A673 (cell line): ENCODE measurements at regions not wholly inside any gene's neighbourhood (a gene's known extent, or its start where the extent isn't known, plus 50 kb on each side); places are given as distances from the start of the nearest gene placed in this dataset.

Experiments
- EZH2 ChIP-seq: fragments of 200-600 bp; sonication (generic); IDR thresholded peaks from 2 replicates; pipeline ENCODE4 v1.6.1; 2017; ENCODE audit warnings: borderline replicate concordance, low read depth, mild to moderate bottlenecking, mixed read lengths, antibody characterized with exemption, low read length; ENCODE audit not compliant: poor library complexity, severe bottlenecking
- TF ChIP-seq, protein P1 (sequence below): fragments of 300-800, 200-600 bp; sonication (generic); conservative IDR thresholded peaks from 2 replicates; pipeline ENCODE4 v1.5.1; 2017; ENCODE audit warnings: low read depth, mild to moderate bottlenecking, antibody characterized with exemption, low read length, moderate library complexity, mixed read lengths

GRCh38 chr13:37925878-37926473 lies 56.4 kb upstream of the TRPC4 start:
- TF ChIP-seq, protein P1, sequence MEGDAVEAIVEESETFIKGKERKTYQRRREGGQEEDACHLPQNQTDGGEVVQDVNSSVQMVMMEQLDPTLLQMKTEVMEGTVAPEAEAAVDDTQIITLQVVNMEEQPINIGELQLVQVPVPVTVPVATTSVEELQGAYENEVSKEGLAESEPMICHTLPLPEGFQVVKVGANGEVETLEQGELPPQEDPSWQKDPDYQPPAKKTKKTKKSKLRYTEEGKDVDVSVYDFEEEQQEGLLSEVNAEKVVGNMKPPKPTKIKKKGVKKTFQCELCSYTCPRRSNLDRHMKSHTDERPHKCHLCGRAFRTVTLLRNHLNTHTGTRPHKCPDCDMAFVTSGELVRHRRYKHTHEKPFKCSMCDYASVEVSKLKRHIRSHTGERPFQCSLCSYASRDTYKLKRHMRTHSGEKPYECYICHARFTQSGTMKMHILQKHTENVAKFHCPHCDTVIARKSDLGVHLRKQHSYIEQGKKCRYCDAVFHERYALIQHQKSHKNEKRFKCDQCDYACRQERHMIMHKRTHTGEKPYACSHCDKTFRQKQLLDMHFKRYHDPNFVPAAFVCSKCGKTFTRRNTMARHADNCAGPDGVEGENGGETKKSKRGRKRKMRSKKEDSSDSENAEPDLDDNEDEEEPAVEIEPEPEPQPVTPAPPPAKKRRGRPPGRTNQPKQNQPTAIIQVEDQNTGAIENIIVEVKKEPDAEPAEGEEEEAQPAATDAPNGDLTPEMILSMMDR = no peak
- no peak for TF ChIP-seq EZH2
